Endothelial cell of umbilical vein (primary cell): ENCODE measurements at regions not wholly inside any gene's neighbourhood (a gene's known extent, or its start where the extent isn't known, plus 50 kb on each side); places are given as distances from the start of the nearest gene placed in this dataset.

ENCODE experiments used
- BruUV-seq: library from RNA; stranded (reverse); fragments of 400-500 nt; replicated peaks from 2 replicates; lab custom pipeline; 2021; lab: Mats Ljungman, UMichigan
- CTCF ChIA-PET: fragments of 300-600, 350-600 bp; sonication (Branson Sonifier 250); formaldehyde crosslinking; loops from one replicate; lab custom pipeline; 2021; ENCODE audit warnings: antibody characterized with exemption, inconsistent platforms; lab: Charles Lee
- POLR2A ChIA-PET: fragments of 300-600, 350-600 bp; sonication (Branson Sonifier 250); formaldehyde crosslinking; loops from one replicate; lab custom pipeline; 2021; ENCODE audit warnings: antibody characterized with exemption, inconsistent platforms; lab: Charles Lee
- DNase-seq: peaks from one replicate; pipeline ENCODE4 v3.0.0-alpha.2; 2011; ENCODE audit warnings: low read depth, low spot score
- FAIRE-seq: peaks from 2 replicates; lab custom pipeline; 2011; peaks lifted over from hg19 to GRCh38; lab: Jason Lieb, UNC
- H2AFZ ChIP-seq: 2 replicates; pipeline ENCODE4 v1.6.0; 2012; ENCODE audit warnings: low read depth, low read length, control low read depth, inconsistent platforms
- H3K27ac ChIP-seq: 2 replicates; pipeline ENCODE4 v1.5.1; 2011; ENCODE audit warnings: low read depth, mild to moderate bottlenecking, control low read depth, low read length, moderate library complexity; ENCODE audit not compliant: insufficient read depth
- H3K27me3 ChIP-seq, 2 experiments: 2 replicates each; pipeline versions ENCODE4 v1.6.0 to v1.6.1; 2011; ENCODE audit warnings: low read length in 2 of 2, mixed read lengths in 1 of 2; ENCODE audit not compliant: control insufficient read depth in 2 of 2, insufficient read depth in 2 of 2
- H3K36me3 ChIP-seq, 2 experiments: 2 replicates in 1 of 2; 3 replicates in 1 of 2; pipeline ENCODE4 v1.5.1; 2011; ENCODE audit warnings: low read length in 2 of 2, mild to moderate bottlenecking in 1 of 2, moderate library complexity in 1 of 2; ENCODE audit not compliant: control insufficient read depth in 2 of 2, insufficient read depth in 2 of 2; ENCODE audit errors: extremely low read depth in 1 of 2
- H3K4me1 ChIP-seq: 3 replicates; pipeline ENCODE4 v1.5.1; 2011; ENCODE audit warnings: mild to moderate bottlenecking, low read length; ENCODE audit not compliant: control insufficient read depth, insufficient read depth; ENCODE audit errors: extremely low read depth
- H3K4me2 ChIP-seq: 2 replicates; pipeline ENCODE4 v1.6.1; 2011; ENCODE audit warnings: low read length, control low read depth, mixed read lengths; ENCODE audit not compliant: insufficient read depth
- H3K4me3 ChIP-seq, 3 experiments: fragments of 200-600 bp in 1 of 3; sonication (generic), shearing (Covaris generic) in 1 of 3; replicated peaks in 1 of 3; 2 replicates each; pipeline ENCODE4 v1.5.1; 2011 to 2016; ENCODE audit warnings: control low read depth in 3 of 3, low read length in 3 of 3, mild to moderate bottlenecking in 2 of 3, inconsistent platforms in 1 of 3, low read depth in 1 of 3, moderate library complexity in 1 of 3; ENCODE audit not compliant: insufficient read depth in 1 of 3
- H3K79me2 ChIP-seq: 2 replicates; pipeline ENCODE4 v1.6.0; 2012; ENCODE audit warnings: low read length, inconsistent platforms; ENCODE audit not compliant: control insufficient read depth, insufficient read depth
- H3K9ac ChIP-seq: replicated peaks from 2 replicates; pipeline ENCODE3; 2011; ENCODE audit warnings: low read length, control low read depth; ENCODE audit not compliant: insufficient read depth; ENCODE audit errors: extremely low read depth
- H3K9me1 ChIP-seq: replicated peaks from 3 replicates; pipeline ENCODE4 v1.6.0; 2011; ENCODE audit warnings: mild to moderate bottlenecking, low read length; ENCODE audit not compliant: control insufficient read depth, insufficient read depth; ENCODE audit errors: extremely low read depth
- H3K9me3 ChIP-seq: replicated peaks from 2 replicates; pipeline ENCODE4 v1.5.1; 2012; ENCODE audit warnings: low read length, inconsistent platforms; ENCODE audit not compliant: control insufficient read depth, insufficient read depth
- H4K20me1 ChIP-seq: replicated peaks from 2 replicates; pipeline ENCODE3; 2011; ENCODE audit warnings: mild to moderate bottlenecking, low read length; ENCODE audit not compliant: control insufficient read depth, insufficient read depth; ENCODE audit errors: extremely low read depth
- CTCF ChIP-seq, 2 donors: IDR thresholded peaks; 1 replicate in 1 of 2; 2 replicates in 1 of 2; pipeline ENCODE4 v1.5.1; 2011; ENCODE audit warnings: low read length in 2 of 2, mild to moderate bottlenecking in 2 of 2, moderate library complexity in 2 of 2, control low read depth in 1 of 2, inconsistent platforms in 1 of 2, low read depth in 1 of 2; ENCODE audit not compliant: insufficient read depth in 1 of 2; ENCODE audit errors: extremely low read depth in 1 of 2
- EZH2 ChIP-seq: IDR thresholded peaks from 2 replicates; pipeline ENCODE4 v1.6.1; 2012; ENCODE audit warnings: borderline replicate concordance, low read depth, mild to moderate bottlenecking, moderate library complexity, low read length, inconsistent platforms; ENCODE audit not compliant: severe bottlenecking
- FOS ChIP-seq: IDR thresholded peaks from 2 replicates; pipeline ENCODE4 v1.6.1; 2011; ENCODE audit warnings: mild to moderate bottlenecking, low read length, moderate library complexity, borderline replicate concordance; ENCODE audit not compliant: insufficient read depth
- GATA2 ChIP-seq: IDR thresholded peaks from 2 replicates; pipeline ENCODE4 v1.7.0; 2011; ENCODE audit warnings: low read depth, mild to moderate bottlenecking, moderate library complexity, mixed read lengths, low read length; ENCODE audit not compliant: insufficient read length, insufficient read depth
- JUN ChIP-seq: IDR thresholded peaks from 2 replicates; pipeline ENCODE4 v1.6.1; 2011; ENCODE audit warnings: borderline replicate concordance, low read depth; ENCODE audit not compliant: insufficient read length, insufficient read depth
- MAX ChIP-seq: IDR thresholded peaks from 2 replicates; pipeline ENCODE4 v1.6.1; 2011; ENCODE audit not compliant: insufficient read depth, insufficient read length
- MYC ChIP-seq: IDR thresholded peaks from one replicate; pipeline ENCODE4 v1.6.1; 2011; ENCODE audit warnings: mild to moderate bottlenecking, low read depth, low read length
- POLR2A ChIP-seq: IDR thresholded peaks from 2 replicates; pipeline ENCODE4 v1.6.1; 2012; ENCODE audit warnings: low read depth, mild to moderate bottlenecking, control low read depth, low read length
- POLR2AphosphoS5 ChIP-seq: IDR thresholded peaks from 2 replicates; pipeline ENCODE4 v1.6.1; 2012; ENCODE audit warnings: low read depth, mild to moderate bottlenecking, control low read depth, low read length, moderate library complexity; ENCODE audit not compliant: insufficient read depth
- dilution Hi-C: fragments of 300-500 bp; cut with MboI; formaldehyde crosslinking; loops from one replicate; pipeline ENCODE4 v1.15.0; 2019; ENCODE audit warnings: low sequenced_read_pairs; ENCODE audit not compliant: extremely low pct_ligation_motif_present
- intact Hi-C: fragments of 100-400 bp; cut with micrococcal nuclease; formaldehyde crosslinking; loops from one replicate; pipeline ENCODE4 v1.10.0; 2022

- H3K4me2 ChIP-seq: no peak overlapping the region
- ChIA-PET CTCF (no interaction called here), POLR2A (no interaction called here)
- H3K27me3 ChIP-seq: no peaks in the 10 kb centered on the region
- DNase-seq (no peak), FAIRE-seq (no peak)
- TF ChIP-seq JUN (no peak), CTCF (IDR thresholded peaks at IDR 0.05; ENCODE audit: extremely low read depth in 1 of 2, insufficient read depth in 1 of 2, low read depth in 1 of 2, low read length in 2 of 2) (no peak), FOS (no peak), MYC (no peak), POLR2A (no peak), EZH2 (no peak), GATA2 (no peak), MAX (no peak), POLR2AphosphoS5 (no peak)
- intact Hi-C loops (no loop called here), dilution Hi-C loops (no loop called here)
- H3K4me1 ChIP-seq: no peaks in the 10 kb centered on the region
- H3K9me1 ChIP-seq: no peaks in the 10 kb centered on the region
- H4K20me1 ChIP-seq: no peaks in the 10 kb centered on the region
- no peak overlapping the region for H2AFZ ChIP-seq
- H3K36me3 ChIP-seq: no peaks in the 10 kb centered on the region
- H3K9ac ChIP-seq: no peak overlapping the region
- no TSS peak for BruUV-seq
- H3K4me3 ChIP-seq: no peak overlapping the region
- no peaks in the 10 kb centered on the region for H3K9me3 ChIP-seq
- no peak overlapping the region for H3K27ac ChIP-seq
- H3K79me2 ChIP-seq: no peaks in the 10 kb centered on the region
Measured at GRCh38 chr12:98341026-98341425, 174.4 kb upstream of the TMPO start.
